ENCODE measurements at regions not wholly inside any gene's neighbourhood (a gene's known extent, or its start where the extent isn't known, plus 50 kb on each side); places are given as distances from the start of the nearest gene placed in this dataset.

GRCh38 chr13:62113179-62113578, 697.5 kb upstream of the PCDH20 start:
- TF ChIP-seq CTCF (IDR thresholded peaks at IDR 0.05; ENCODE audit: extremely low read depth in 1 of 2, insufficient read depth in 1 of 2, low read depth in 1 of 2, low read length in 2 of 2) = no peak
- TF ChIP-seq MAX (IDR thresholded peaks at IDR 0.05; ENCODE audit: insufficient read depth, insufficient read length) = no peak
- TF ChIP-seq POLR2AphosphoS5 (IDR thresholded peaks at IDR 0.05; ENCODE audit: insufficient read depth, low read depth, low read length) = no peak
- no peak for TF ChIP-seq GATA2 (IDR thresholded peaks at IDR 0.05; ENCODE audit: insufficient read depth, insufficient read length, low read depth, low read length)

Data from endothelial cell of umbilical vein (primary cell).